ENCODE measurements at regions not wholly inside any gene's neighbourhood (a gene's known extent, or its start where the extent isn't known, plus 50 kb on each side); places are given as distances from the start of the nearest gene placed in this dataset.
"Not testable (repeated sequence)": the region's sequence is repeated elsewhere in the genome, so short reads cannot be mapped to it uniquely, and the experiment has no call there.

DNA sequence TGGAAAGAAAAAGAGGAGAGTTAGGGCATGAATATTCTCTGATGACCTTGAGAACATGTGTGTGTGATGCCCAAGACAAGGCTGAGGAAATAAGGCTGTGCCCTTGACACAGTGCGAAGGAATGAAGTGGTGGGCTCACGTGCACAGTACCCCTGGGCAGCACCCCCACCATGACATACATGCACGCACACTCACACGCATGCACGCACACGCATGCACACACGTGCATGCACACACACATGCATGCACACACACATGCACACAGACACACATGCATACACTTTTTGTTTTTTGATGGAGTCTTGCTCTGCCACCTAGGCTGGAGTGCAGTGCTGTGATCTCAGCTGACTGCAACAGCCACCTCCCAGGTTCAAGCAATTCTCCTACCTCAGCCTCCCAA is 118.1 kb downstream of the GATA3 start:
- TF ChIP-seq, protein P1, sequence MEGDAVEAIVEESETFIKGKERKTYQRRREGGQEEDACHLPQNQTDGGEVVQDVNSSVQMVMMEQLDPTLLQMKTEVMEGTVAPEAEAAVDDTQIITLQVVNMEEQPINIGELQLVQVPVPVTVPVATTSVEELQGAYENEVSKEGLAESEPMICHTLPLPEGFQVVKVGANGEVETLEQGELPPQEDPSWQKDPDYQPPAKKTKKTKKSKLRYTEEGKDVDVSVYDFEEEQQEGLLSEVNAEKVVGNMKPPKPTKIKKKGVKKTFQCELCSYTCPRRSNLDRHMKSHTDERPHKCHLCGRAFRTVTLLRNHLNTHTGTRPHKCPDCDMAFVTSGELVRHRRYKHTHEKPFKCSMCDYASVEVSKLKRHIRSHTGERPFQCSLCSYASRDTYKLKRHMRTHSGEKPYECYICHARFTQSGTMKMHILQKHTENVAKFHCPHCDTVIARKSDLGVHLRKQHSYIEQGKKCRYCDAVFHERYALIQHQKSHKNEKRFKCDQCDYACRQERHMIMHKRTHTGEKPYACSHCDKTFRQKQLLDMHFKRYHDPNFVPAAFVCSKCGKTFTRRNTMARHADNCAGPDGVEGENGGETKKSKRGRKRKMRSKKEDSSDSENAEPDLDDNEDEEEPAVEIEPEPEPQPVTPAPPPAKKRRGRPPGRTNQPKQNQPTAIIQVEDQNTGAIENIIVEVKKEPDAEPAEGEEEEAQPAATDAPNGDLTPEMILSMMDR (IDR thresholded peaks at IDR 0.05; ENCODE audit: insufficient read depth, low read depth, low read length): no peak
- no peak for DNase-seq (ENCODE audit: low read depth)
- H3K4me3 ChIP-seq (ENCODE audit: low read depth, low read length): no peak overlapping the region

DNA sequence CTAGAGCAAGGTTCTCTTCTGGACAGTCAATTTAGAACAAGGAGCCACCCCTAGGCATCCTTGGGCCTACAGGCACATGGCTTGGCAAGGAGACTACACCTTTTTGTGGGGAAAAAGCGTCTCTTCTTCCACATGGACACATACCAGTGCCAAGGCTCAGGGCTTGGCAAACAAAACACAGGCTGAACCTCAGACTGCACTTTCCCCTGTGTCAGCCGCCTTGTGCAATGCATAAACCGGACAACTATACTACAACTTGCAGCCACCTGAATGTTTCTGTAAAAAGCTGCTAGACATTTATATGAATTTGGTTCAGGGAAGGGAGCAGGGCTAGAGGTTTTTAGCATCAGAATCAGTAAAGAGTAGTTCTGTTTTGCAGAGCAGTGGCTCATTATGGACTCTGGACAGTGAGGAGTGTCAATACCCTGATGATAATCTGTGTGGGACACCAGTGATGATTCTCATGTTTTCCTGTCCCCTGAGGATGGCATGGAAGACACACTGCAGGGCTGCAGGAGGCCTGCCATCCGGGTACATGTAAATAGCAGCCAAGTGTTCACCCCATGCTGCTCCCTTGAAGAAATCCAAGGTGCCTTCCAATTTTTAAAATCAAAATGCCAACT is 118.9 kb downstream of the GATA3 start:
- TF ChIP-seq, protein P1 (IDR thresholded peaks at IDR 0.05; ENCODE audit: insufficient read depth, low read depth, low read length): no peak
- DNase-seq (ENCODE audit: low read depth): no peak
- no peak overlapping the region for H3K4me3 ChIP-seq (ENCODE audit: low read depth, low read length)

DNA sequence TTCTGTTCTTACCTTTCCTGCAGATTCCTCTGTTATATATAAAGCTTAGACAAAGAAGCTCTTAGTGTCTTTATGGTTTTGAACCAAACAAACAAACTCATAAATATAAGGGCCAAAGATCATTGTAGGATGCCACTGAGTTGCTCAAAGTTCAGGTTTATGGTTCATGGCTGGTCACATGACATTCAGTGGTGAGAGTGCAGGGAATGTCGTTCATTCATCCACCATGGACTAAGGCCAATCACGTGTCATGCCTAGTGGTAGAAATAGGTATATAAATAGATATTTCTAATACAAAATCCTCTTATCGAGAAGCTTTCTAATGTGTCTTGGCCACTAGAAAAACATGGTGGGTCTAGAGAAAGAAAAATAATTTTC is 119.4 kb downstream of the GATA3 start:
- DNase-seq (ENCODE audit: low read depth): no peak
- TF ChIP-seq, protein P1 (IDR thresholded peaks at IDR 0.05; ENCODE audit: insufficient read depth, low read depth, low read length): no peak
- no peak overlapping the region for H3K4me3 ChIP-seq (ENCODE audit: low read depth, low read length)

DNA sequence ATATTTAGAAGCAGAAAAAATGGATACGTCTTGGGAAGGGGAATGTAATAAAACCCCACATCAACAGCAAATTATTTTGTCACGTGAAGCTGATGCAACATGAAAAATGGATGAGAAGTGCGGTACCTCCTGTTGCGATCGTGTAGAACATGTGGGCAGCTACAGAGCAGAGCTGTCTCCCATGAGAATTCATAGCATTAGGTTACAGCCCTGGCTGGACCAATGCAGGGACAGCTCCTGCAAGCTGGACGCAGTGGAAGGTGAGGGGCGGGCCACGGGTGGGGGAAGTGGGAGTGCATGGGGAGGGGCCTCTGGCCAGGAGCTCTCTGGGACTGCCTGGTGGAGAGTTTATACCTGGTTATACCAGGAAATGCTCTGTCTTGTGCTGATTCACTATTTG is 120.3 kb downstream of the GATA3 start:
- TF ChIP-seq, protein P1 (IDR thresholded peaks at IDR 0.05; ENCODE audit: insufficient read depth, low read depth, low read length): no peak
- no peak overlapping the region for H3K4me3 ChIP-seq (ENCODE audit: low read depth, low read length)
- no peak for DNase-seq (ENCODE audit: low read depth)

DNA sequence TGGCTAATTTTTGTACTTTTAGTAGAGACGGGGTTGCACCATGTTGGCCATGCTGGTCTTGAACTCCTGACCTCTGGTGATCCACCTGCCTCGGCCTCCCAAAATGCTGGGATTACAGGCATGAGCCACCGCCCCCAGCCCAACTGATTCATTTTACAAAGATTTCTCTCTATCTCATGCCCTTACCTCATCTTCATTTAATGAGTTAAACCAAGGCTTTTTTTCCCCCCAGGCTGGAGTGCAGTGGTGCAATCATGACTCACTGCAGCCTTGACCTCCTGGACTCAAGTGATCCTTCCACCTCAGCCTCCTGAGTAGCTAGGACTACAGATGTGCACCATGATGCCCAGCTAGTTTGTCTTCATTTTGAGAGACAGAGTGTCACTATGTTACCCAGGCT is 123.0 kb downstream of the GATA3 start:
- not testable (repeated sequence) for H3K4me3 ChIP-seq (ENCODE audit: low read depth, low read length)
- DNase-seq (ENCODE audit: low read depth): peak; percentile 3

DNA sequence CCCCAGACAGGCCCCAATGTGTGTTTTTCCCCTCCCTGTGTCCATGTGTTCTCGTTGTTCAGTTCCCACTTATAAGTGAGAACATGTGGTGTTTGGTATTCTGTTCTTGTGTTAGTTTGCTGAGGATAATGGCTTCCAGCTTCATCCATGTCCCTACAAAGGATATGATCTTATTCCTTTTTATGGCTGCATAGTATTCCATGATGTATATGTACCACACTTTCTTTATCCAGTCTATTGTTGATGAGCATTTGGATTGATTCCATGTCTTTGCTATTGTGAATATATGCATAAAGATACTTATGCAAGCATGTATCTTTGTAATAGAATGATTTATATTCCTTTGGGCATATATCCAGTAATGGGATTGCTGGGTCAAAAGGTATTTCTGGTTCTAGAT is 125.3 kb downstream of the GATA3 start:
- H3K4me3 ChIP-seq (ENCODE audit: low read depth, low read length): not testable (repeated sequence)

DNA sequence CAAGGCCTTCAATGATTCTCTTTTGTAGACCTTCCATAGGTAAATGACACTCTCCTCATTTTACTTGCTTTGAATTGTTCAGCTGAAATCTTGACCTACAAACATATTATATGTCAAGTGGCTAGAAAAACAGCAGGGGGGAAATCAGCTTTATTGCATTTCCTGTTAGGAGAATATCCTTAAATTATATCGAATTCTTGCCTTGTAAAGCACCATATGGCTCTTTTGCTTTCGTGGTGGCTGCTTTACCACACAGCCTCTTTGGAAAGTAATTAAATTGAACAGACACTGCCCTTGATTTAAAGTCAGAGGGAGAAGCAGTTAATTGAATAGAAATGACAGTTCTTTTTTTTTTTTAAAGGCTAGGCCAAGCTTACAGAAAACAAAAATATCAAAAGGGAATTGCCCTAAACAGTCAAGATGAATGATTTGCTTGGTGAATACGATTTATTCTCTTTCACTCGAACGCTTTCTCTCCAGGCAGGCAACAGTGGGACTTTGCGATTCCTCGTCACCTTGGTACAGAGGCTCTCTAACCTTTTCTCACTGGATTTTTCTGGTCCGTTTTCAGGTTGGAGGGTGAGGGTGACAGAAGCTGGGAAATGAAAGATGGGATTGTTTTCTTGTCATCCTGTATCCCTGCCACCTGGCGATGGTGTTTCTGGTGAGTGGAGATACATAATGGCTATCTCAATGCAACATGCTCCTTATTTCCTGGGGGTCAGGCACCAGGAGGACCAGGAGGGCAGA is 126.0 kb downstream of the GATA3 start:
- DNase-seq (ENCODE audit: low read depth): no peak
- H3K4me3 ChIP-seq (ENCODE audit: low read depth, low read length): no peak overlapping the region
- TF ChIP-seq, protein P1 (IDR thresholded peaks at IDR 0.05; ENCODE audit: insufficient read depth, low read depth, low read length): no peak

More for the DNA sequence above, 125.3 kb downstream of the GATA3 start:
- not testable (repeated sequence) for DNase-seq (ENCODE audit: low read depth)
